ENCODE measurements at regions not wholly inside any gene's neighbourhood (a gene's known extent, or its start where the extent isn't known, plus 50 kb on each side); places are given as distances from the start of the nearest gene placed in this dataset.
"Not testable (repeated sequence)": the region's sequence is repeated elsewhere in the genome, so short reads cannot be mapped to it uniquely, and the experiment has no call there.

- FAIRE-seq: no peak
Observed at GRCh38 chr10:36872702-36873393, 252.6 kb upstream of the ANKRD30A start.

GRCh38 chr10:36840788-36841187 is 284.6 kb upstream of the ANKRD30A start:
- FAIRE-seq: no peak

- no peak for FAIRE-seq
Observed at GRCh38 chr10:36837416-36837815, 288.0 kb upstream of the ANKRD30A start.

GRCh38 chr10:36819781-36820180 is 305.6 kb upstream of the ANKRD30A start:
- FAIRE-seq: no peak

GRCh38 chr10:36817898-36818297 is 307.5 kb upstream of the ANKRD30A start:
- FAIRE-seq: no peak

- FAIRE-seq: no peak
Observed at GRCh38 chr10:36808625-36809362, 316.6 kb upstream of the ANKRD30A start.

- FAIRE-seq: no peak
Observed at GRCh38 chr10:36803229-36803628, 322.2 kb upstream of the ANKRD30A start.

- FAIRE-seq: no peak
Observed at GRCh38 chr10:36802490-36803153, 322.8 kb upstream of the ANKRD30A start.

- no peak for FAIRE-seq
Observed at GRCh38 chr10:36801660-36802059, 323.7 kb upstream of the ANKRD30A start.

GRCh38 chr10:36794981-36795380 is 330.4 kb upstream of the ANKRD30A start:
- FAIRE-seq: no peak

- FAIRE-seq: no peak
Observed at GRCh38 chr10:36789974-36790373, 335.4 kb upstream of the ANKRD30A start.

- no peak for FAIRE-seq
Observed at GRCh38 chr10:36788152-36788551, 337.2 kb upstream of the ANKRD30A start.

- no peak for FAIRE-seq
Observed at GRCh38 chr10:36783400-36783799, 342.0 kb upstream of the ANKRD30A start.

GRCh38 chr10:36781570-36781969 is 343.8 kb upstream of the ANKRD30A start:
- no peak for FAIRE-seq

GRCh38 chr10:36780158-36780557 is 345.2 kb upstream of the ANKRD30A start:
- no peak for FAIRE-seq

GRCh38 chr10:36779238-36779846 is 346.1 kb upstream of the ANKRD30A start:
- no peak for FAIRE-seq

- FAIRE-seq: no peak
Observed at GRCh38 chr10:36778651-36779050, 346.7 kb upstream of the ANKRD30A start.

GRCh38 chr10:36773652-36774051 is 351.7 kb upstream of the ANKRD30A start:
- no peak for FAIRE-seq

- no peak for FAIRE-seq
Observed at GRCh38 chr10:36771725-36772124, 353.7 kb upstream of the ANKRD30A start.

GRCh38 chr10:36769741-36770140 is 355.7 kb upstream of the ANKRD30A start:
- not testable (repeated sequence) for FAIRE-seq

GRCh38 chr10:36766940-36767339 is 358.5 kb upstream of the ANKRD30A start:
- no peak for FAIRE-seq

GRCh38 chr10:36766415-36766810 is 359.0 kb upstream of the ANKRD30A start:
- FAIRE-seq: no peak

GRCh38 chr10:36765782-36766414 is 359.5 kb upstream of the ANKRD30A start:
- no peak for FAIRE-seq
